ENCODE measurements at regions not wholly inside any gene's neighbourhood (a gene's known extent, or its start where the extent isn't known, plus 50 kb on each side); places are given as distances from the start of the nearest gene placed in this dataset.

GRCh38 chr3:79542-79941, 117.0 kb upstream of the CHL1 start:
- DNase-seq (ENCODE audit: low spot score): no peak

GRCh38 chr3:82508-82907, 114.1 kb upstream of the CHL1 start:
- DNase-seq (ENCODE audit: low spot score): no peak

GRCh38 chr3:83096-83495, 113.5 kb upstream of the CHL1 start:
- no peak for DNase-seq (ENCODE audit: low spot score)

- no peak for DNase-seq (ENCODE audit: low spot score)
Measured at GRCh38 chr3:85180-85579, 111.4 kb upstream of the CHL1 start.

GRCh38 chr3:88267-88666, 108.3 kb upstream of the CHL1 start:
- no peak for DNase-seq (ENCODE audit: low spot score)

- DNase-seq (ENCODE audit: low spot score): no peak
Measured at GRCh38 chr3:93746-94145, 102.8 kb upstream of the CHL1 start.

- no peak for DNase-seq (ENCODE audit: low spot score)
Measured at GRCh38 chr3:96259-96658, 100.3 kb upstream of the CHL1 start.

GRCh38 chr3:97417-98258, 98.9 kb upstream of the CHL1 start:
- DNase-seq (ENCODE audit: low spot score): no peak

GRCh38 chr3:98259-98654, 98.3 kb upstream of the CHL1 start:
- no peak for DNase-seq (ENCODE audit: low spot score)

GRCh38 chr3:99506-99905, 97.1 kb upstream of the CHL1 start:
- DNase-seq (ENCODE audit: low spot score): no peak

- no peak for DNase-seq (ENCODE audit: low spot score)
Measured at GRCh38 chr3:102484-102883, 94.1 kb upstream of the CHL1 start.

GRCh38 chr3:103991-104390, 92.6 kb upstream of the CHL1 start:
- DNase-seq (ENCODE audit: low spot score): no peak

- DNase-seq (ENCODE audit: low spot score): no peak
Measured at GRCh38 chr3:105585-105984, 91.0 kb upstream of the CHL1 start.

GRCh38 chr3:106619-107018, 89.9 kb upstream of the CHL1 start:
- DNase-seq (ENCODE audit: low spot score): no peak

GRCh38 chr3:111143-112069, 85.2 kb upstream of the CHL1 start:
- no peak for DNase-seq (ENCODE audit: low spot score)

GRCh38 chr3:112773-113172, 83.8 kb upstream of the CHL1 start:
- no peak for DNase-seq (ENCODE audit: low spot score)

GRCh38 chr3:118666-119065, 77.9 kb upstream of the CHL1 start:
- no peak for DNase-seq (ENCODE audit: low spot score)

GRCh38 chr3:123341-123740, 73.2 kb upstream of the CHL1 start:
- DNase-seq (ENCODE audit: low spot score): no peak

GRCh38 chr3:124557-125179, 71.9 kb upstream of the CHL1 start:
- no peak for DNase-seq (ENCODE audit: low spot score)

GRCh38 chr3:128515-129172, 67.9 kb upstream of the CHL1 start:
- DNase-seq (ENCODE audit: low spot score): no peak

GRCh38 chr3:131151-131888, 65.2 kb upstream of the CHL1 start:
- no peak for DNase-seq (ENCODE audit: low spot score)
